ENCODE measurements at regions not wholly inside any gene's neighbourhood (a gene's known extent, or its start where the extent isn't known, plus 50 kb on each side); places are given as distances from the start of the nearest gene placed in this dataset.

DNA sequence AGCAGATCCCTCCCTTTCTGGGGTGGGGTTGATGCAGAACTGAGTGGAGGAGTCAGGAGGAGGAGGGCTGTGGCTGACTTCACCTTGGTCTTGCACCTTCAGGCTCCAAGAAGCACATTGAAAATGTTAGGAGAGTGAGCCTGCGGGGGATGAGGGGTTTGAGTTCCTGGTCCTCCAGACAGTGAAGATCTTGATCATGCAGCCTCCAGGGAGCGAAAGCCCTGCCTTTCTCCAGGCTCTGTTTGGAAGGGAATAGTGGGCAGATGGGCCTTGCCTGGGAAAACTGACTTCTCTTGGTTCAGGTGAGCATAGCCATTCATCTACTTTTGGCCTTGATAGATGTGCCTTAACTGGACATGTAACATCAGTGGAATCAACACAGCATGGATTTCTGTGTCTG lies 267.6 kb upstream of the B3GAT1 start:
- DNase-seq, result no peak

DNA sequence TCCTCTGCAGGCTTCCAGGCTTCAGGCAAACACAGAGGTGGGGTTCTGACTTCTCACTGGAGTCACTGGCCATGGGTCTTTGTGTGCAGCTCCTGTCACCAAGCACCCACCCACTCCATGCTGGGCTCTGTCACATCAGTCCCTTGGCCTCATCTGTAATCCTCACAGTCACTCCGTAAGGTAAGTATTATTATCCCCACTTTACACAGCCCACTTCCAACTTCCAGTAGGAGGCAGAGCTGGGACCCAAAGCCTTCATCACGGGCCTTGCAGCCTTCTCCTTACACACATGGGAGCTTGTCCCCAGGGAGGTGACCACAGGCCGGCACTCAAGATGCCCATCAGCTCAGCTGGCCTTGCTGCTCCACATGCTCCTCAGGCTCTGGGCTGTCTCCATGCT lies 266.7 kb upstream of the B3GAT1 start:
- DNase-seq, result no peak

DNA sequence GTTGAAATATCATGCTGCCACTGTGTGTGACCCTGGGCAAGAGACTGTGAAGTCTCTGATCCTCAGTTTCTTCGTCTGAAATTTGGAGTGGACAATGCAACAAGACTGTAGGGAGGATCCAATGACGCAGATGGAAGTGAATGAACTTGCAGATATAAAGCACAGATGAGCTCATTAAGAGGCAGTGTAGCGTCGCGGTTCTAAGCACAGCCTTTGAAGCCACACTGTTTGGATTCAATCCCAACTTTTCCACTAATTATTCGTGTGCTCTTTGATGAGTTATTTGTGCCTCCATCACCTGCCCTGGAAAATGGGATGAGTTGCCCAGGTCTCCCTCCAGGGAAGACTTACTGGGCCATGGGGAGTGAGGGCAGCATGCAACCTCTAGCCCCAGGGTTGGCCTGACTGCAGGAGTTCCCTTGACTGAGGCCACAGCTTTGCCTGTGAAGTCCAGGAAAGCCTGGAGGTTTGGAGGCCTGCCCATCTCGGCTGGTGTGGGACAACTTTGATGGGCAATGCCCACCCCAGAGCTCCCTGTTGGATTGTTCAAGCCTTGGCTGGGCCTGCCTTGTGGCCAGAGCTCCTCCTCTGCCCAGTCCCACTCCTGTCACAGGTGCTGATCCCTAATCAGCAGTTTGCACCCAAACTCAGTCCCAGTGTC lies 266.0 kb upstream of the B3GAT1 start:
- DNase-seq, result no peak

DNA sequence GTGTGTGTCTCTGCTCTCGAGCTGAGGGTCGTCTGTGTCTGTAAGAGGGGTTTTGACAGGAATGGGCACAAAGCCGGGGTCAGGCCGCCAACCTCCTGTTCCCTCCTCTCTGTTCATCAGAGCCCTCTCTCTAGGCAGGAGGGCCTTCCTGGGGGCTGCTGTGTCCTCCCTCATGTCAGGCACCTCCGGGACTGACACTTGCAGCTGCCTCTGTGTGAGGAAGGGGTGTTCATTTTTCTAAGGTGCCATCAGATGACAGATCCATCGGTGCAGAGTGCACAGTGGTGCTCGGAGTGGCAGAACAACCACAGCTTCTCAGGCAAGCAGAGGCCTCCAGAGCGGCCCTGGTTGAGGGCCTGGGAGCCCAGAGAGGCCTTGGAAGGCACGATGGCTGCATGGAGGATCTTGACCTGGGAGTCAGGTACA lies 265.4 kb upstream of the B3GAT1 start:
- DNase-seq, result no peak

DNA sequence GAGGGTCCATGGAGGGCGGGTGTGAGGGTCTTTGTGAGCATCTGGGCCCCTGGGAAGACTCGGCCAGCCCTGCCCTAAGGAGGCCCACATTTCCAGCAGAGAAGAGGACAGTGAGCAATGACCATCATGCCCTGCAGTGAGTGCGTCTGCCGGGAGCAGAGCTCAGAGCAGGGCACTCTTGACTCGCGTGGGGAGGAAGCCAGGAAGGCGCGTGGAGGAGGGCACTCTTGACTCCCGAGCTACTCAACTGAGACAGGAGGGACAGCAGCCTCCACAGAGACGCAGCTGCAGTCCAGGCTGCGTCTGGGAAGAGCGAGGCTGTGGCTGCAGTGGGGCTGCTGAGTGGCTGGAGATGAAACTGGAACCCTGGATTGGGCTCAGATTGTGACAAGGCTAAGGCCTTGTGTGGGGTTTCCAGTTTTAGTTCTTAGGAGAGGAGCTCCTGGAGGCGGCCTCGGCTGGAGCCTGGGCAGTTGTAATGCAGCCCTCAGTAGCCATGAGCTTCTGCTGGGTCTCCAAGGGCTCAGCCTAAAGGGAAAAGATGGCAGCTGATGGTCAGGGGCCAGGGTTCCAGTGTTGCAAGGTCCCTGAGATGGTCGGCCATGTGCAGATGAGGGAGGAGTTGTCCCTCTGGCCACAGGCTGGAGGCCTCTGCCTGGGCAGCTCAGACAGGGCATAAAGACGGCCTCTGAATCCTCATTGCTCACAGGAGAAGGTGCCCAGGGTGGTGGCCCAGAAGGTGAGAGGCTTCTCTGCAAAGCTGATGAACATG lies 264.7 kb upstream of the B3GAT1 start:
- DNase-seq, result no peak

DNA sequence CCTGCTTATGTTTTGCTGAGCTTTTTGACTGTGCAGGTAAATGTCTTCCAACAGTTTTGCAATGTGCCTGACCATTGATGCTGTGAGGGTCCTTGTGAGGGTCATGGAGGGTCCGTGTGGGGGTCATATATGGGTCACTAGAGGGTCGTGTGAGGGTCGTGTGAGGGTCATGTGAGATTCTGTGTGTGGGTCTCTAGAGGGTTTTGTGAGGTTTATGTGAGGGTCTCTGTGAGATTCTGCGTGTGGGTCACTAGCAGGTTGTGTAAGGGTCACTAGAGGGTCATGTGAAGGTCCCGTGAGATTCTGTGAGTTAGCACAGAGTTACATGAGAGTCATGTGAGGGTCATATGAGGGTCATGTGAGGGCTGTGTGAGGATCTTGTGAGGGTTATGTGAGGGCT lies 263.9 kb upstream of the B3GAT1 start:
- DNase-seq, result no peak

DNA sequence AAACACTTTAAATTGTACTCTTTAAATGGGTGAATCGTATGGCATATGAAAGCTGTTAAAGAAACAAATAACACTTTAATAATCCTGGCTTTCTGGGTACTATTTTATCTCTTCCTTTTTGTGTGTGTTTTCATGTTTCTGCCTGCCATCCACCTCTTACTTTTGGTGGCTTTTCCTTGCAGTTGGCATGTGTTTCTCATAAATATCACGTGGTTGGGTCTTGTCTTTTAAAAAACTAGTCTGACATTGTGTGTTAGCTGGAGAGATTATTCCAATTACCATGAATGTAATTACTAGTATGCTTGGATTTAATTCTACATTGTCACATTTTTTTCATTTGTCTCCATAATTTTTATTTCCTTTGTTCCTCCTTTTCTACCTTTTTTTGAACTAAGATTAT lies 262.9 kb upstream of the B3GAT1 start:
- DNase-seq, result no peak

DNA sequence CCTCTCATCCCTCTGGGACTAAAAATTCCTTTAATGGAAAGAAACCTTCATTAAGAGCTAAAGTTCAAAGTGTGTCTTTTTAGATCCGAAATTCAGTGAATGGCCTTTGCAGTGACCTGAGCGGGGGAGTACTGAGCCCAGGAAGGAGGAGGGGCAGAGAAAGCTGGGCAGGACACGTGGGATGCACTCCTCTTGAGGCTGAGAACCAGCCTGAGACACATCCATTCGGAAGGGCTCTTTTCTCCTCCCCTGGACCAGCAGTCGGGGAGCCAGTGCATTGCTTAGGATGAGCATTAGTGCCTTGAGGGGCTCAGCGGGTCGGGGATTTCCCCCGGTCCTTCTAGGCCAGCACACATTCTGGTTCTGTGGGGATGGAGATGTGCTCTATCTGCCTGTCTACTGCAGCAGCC lies 258.9 kb upstream of the B3GAT1 start:
- no peak for DNase-seq

DNA sequence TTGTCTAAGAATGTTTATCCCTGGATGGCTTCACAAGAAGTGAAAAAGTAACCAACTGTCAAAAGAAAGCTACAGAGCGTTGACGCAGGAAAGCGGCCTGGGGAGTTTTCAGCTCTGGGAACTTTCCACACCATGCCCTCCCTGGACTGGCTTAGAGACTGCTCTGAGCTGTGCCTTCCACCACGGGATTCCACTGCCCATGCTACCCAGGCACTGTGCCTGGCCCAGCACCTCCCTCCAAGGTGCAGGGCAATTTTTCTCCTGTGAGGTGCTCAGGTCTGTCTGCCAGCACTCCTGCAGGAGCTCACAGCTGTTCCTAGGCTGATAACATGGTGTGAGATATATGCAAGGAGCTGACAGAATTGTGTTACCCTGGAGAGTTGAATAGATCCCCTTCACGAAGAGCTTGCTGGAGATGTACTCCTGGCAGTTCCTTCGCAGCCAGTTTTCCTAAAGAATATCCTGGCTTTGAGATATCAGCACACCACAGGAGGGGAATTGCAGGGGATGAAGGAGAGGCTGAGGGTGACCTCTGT lies 258.3 kb upstream of the B3GAT1 start:
- DNase-seq, result no peak

DNA sequence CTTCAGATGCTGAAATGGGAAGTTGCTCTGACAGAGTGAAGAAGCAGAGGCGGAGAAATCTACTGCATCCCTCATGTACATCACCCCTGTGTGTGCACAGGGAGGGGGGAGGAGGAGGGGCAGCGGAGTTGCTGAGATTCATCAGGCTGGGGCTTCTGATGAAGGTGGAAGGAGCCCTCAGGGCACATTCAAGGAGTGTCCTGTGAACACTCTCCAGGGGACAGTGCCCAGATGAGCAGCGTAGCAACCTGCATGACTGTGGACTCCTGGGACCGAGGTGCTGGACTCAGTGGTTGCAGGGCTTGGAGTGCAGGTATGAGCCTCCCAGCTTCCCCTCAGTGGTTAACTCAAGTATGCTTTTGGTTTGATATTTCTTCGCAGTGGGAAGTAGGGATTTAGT lies 257.8 kb upstream of the B3GAT1 start:
- no peak for DNase-seq

DNA sequence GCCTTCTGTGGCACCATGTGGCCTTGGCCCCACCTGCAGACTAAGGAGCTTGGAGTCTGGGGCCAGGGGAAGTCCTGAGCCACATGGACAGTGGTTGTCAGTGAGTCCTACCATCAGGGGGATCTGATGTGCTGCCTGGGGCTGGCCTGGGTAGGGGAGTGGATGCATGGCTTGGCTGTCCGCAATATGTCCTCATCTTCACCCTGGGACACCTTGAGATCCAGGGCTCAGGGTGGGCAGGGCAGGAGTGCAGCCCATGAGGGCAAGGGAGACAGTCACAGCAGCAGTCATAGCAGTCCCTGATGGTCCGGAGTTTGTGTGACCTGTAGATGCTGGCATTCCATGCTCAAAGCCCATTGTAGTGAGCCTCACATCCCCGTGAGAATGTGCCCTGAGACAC lies 256.8 kb upstream of the B3GAT1 start:
- no peak for DNase-seq

DNA sequence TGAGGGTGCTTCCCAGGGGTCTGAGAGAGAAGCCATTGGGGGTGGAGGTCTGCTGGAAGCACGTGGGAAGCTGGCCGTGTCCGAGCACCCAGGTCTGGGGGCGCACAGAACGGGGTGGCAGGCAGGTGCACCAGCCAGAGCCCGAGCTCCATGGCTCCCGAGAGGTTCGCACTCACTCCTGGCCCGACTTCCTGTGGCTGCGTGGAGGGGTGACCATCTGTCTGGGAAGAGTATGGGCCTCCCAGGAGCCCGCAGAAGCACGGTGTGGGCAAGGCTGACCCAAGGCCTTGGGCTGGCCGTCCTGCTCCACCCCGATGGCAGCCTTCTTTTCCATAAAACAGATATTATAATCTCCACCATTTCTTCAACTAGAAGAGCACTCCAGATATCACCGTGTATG lies 256.0 kb upstream of the B3GAT1 start:
- DNase-seq, result no peak

DNA sequence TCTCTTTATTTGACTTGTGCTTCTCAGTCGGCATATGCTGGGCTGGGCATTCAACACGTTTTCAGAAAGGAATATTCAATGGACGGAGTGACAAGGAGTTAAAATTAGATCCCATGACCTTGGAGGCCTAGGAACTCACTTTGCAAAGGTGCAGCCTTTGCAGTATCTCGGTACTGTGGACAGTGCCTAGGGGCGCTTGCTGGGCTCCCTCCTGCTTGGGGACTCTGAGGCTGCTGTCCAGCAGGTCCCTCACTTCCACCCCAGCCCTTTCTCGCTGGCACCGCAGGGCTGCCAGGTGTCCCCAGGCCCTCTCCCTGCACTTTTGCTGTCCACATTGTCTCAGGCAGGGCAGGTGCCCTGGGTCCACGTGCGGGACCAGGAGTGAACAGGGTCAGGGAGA lies 255.5 kb upstream of the B3GAT1 start:
- no peak for DNase-seq

DNA sequence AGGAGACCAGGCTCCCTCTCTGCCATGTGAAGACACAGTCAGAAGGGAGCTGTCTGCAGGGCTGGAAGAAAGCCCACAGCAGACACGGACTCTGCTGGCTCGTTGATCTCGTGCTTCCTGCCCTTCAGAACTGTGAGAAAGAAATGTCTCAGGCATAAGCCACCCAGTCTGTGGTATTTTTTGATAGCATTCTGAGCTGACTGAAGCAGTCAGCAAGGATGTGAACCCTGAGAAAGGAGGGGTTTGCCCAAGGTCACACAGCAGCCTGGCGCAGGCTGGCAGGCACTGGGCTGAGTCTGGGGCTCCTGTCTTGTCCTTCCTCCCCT lies 255.1 kb upstream of the B3GAT1 start:
- DNase-seq, result no peak

DNA sequence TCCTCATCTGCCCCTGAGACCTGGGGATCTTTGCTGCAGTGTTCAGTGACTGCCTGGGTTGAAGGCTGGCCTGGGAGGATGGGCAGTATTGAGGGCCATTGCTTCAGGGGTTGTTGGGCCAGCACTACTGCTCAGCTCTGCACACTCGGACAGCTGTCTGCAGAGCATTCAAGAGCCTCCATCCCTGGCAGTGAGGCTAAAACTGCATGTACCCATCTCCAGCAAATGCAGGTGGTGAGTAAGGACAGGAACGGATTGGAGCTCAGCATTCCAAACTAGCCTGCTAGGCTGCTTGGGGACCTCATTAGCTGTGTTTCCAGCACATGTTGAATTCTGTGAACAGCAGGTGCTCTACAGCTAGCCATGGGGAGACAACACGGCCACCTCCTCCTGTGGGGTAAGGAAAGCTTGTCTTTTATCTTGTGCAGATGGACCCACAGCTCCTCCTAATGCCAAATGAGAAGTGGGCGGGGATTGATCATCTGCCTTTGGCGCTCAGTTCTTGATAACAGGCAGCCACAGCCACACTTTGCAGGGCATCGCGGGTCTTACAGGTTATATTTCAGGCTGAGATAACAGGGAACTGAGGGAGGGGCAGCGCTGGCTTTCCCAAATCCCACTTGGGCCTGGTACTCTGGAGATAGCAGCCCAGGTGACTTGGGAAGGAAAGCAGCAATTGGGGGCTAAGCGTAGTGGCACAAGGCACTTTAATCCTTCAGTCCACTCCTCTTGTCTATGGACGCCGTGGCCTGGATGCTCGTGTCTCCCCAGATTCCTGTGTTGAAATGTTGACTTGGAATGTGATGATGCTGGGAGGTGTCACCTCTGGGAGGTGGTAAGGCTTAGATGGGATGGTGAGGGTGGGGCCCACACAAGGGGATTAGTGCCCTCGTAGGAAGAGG lies 254.5 kb upstream of the B3GAT1 start:
- DNase-seq, result no peak

DNA sequence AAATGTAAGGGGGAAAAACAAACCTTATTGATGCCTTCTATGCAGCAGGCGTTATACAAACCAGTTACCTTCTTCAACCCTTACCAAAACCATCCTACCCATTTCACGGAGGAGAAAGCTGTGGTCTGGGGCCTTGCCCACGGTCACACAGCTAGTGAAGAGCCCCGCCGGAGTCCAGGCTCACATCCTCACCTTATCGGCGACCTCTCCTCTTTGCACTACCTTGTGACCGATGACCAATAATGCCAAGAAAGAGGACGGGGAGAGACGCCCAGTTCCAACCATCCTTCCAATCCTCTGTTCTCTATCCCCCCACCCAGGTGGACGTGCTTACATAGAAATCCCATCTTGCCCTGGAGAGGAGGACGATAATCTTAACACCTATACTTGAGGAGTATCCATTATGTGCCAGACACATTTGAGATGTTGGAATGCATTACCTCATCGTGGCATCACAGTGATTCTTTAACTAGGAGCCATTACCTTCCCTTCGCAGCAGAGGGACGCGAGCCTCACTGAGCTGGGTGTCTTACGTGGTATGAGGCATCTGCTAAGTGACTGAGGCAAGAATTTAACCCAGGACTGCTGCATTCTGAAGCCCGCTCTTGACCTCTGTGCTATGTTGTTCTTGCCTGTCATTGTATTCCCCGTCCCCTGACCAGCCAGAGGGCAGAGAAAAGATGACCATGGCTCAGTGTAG lies 253.7 kb upstream of the B3GAT1 start:
- DNase-seq, result no peak

DNA sequence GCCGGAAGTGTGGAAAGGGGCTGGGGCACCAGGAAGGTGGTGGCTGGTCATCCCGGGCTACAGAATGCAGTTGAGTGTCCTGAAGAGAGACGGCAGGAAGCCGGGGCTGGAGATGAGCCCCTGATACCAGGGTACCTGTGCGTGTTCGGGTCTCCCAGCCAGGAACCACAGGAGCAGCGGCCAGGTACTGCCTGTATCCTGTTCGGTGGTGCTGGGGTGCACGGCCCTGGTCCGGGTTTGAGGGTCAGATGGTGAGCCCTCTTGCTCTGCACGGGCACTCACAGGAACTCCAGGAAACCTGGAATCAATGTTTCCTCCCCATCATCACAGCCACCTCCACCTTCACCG lies 253.1 kb upstream of the B3GAT1 start:
- no peak for DNase-seq

DNA sequence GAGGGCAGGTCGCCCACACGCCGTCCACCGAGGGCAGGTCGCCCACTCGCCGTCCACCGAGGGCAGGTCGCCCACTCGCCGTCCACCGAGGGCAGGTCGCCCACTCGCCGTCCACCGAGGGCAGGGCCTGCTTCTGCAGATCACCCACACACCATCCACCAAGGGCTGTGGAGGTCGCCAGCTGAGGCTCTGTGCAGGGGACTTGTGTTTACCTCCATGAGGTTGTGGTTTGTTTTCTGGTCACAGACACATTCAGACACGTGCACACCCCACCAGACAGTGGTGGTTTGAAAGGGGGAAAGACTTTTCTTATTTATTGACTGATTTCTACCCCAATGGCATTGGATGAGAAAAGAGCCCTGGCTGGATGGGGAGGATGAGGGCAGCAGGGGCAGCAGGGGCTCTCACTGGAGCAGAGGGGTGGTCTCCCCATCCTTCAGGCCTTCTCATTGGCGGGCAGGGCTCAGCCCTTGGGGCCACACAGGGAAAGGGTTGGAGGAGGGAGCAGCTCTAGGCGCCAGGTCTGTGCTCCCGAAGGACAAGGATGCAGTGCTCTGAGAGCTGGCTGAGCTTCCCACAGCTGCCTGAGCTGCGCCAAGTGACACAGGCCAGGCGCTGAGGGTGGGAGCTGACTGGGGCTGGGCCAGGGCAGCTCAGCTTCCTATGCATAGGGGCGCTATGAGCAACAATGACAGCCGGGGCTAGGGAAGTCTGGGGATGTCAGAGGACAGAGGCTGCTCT lies 252.6 kb upstream of the B3GAT1 start:
- DNase-seq, result no peak

DNA sequence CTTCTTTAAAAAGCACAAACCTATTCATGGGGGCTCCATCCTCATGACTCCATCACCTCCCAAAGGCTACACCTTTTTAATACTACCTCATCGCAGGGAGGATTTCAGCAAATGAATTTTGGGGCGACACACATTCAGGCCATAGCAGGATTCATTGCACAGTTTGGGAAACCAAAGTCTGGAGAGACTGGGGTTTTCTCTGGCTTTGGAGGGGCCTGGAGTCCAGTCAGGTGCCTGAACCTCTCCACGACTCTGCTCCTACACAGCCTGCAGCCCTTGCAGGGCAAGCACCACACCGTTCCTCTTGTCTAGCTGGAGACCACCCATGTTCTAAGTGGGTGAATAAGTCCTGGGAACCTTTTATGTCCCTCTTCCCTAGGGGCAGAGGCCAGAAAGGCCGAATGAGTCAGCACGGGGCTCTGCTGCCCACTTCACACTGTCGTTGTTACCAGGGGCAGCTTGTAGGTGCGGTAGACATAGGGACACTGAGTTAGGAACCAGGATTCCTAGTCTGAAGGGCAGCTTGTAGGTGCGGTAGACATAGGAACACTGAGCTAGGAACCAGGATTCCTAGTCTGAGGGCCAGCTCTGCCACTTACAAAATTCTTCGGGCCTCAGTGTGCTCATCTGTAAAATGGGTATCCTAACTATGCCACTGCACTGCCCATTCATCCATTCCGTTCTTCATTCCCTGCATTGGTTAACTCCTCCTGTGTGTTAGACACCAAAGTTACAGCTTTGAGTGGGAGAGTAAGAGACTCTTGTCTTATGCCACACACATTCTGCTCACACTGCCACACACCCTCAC lies 251.7 kb upstream of the B3GAT1 start:
- DNase-seq, result no peak

DNA sequence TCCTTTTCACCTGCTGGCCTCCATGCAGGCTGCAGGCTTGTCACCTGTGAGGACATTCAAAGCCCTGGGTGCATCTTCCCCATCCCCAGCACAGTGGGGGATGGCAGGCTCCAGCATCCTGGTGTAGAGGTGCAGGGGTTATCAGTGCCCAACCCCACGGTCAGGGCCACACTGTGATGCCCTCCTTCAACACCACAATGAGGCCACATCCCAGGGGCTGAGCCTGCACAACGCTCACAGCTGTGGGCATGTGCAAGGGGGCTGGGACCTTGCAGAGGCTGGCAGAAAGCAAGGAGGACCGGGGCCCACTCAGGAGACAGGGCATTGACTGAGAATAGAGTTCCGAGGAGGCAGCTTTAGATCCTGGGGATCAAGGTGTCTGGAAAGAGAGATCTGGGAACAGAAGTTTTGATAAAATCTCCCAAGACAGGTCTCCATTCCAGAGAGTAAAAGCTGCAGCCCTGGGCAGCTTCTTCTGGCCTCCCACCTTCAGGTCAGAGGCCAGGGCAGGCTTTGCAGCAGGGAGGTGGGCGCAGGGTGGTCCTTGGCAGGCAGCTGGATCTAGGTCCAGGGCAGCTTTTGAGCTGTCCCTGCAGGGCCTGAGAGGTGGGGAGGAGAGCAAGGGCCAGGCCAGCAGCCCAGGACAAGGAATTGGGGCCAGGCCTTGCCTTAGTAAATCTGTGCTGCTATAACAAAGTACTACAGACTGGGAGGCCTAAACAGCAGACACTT lies 250.8 kb upstream of the B3GAT1 start:
- no peak for DNase-seq

DNA sequence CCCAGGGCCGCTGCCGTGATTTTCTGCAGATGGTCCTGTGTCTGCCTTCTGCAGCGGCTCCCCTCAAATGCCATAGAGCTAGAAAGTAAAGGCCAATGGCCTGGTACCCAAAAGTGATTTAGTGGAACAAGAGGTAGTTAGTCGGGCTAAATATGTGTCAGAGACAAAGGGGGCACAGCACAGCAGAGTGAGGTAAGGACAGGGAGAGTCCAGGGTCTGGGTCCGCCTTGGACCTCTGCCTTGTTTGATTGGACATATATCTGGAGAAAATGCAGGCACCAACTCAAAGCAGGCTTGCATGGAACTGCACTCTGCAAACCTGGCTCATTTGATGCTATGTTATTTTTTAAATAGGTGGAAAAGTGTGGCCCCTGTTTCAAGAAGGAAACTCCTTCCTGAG lies 249.6 kb upstream of the B3GAT1 start:
- DNase-seq, result no peak
